Type B pancreatic cell (in vitro differentiated cells): ENCODE measurements at regions not wholly inside any gene's neighbourhood (a gene's known extent, or its start where the extent isn't known, plus 50 kb on each side); places are given as distances from the start of the nearest gene placed in this dataset.

Source experiments
- DNase-seq: peaks from one replicate; pipeline ENCODE4 v3.0.0; 2021; ENCODE audit warnings: mixed read lengths; ENCODE audit not compliant: unreplicated experiment; ENCODE audit errors: extremely low spot score
- H3K27ac Mint-ChIP-seq: 2 replicates; pipeline ENCODE4 v1.8.0; 2021; ENCODE audit warnings: mild to moderate bottlenecking, mixed read lengths
- H3K27me3 Mint-ChIP-seq: 2 replicates; pipeline ENCODE4 v1.8.0; 2021; ENCODE audit warnings: mixed read lengths
- H3K36me3 Mint-ChIP-seq: 2 replicates; pipeline ENCODE4 v1.8.0; 2021; ENCODE audit warnings: mixed read lengths
- H3K4me1 Mint-ChIP-seq: one replicate; pipeline ENCODE4 v1.8.0; 2021; ENCODE audit warnings: mixed read lengths; ENCODE audit not compliant: unreplicated experiment
- H3K4me3 Mint-ChIP-seq: 2 replicates; pipeline ENCODE4 v1.8.0; 2021; ENCODE audit warnings: mild to moderate bottlenecking, mixed read lengths
- H3K9me3 Mint-ChIP-seq: 2 replicates; pipeline ENCODE4 v1.8.0; 2021; ENCODE audit warnings: mixed read lengths
- TF ChIP-seq, protein P1 (sequence below): fragments of 200-600 bp; sonication (generic); conservative IDR thresholded peaks from 2 replicates; pipeline ENCODE4 v1.5.0; 2021; ENCODE audit warnings: antibody characterized with exemption, mild to moderate bottlenecking

DNA sequence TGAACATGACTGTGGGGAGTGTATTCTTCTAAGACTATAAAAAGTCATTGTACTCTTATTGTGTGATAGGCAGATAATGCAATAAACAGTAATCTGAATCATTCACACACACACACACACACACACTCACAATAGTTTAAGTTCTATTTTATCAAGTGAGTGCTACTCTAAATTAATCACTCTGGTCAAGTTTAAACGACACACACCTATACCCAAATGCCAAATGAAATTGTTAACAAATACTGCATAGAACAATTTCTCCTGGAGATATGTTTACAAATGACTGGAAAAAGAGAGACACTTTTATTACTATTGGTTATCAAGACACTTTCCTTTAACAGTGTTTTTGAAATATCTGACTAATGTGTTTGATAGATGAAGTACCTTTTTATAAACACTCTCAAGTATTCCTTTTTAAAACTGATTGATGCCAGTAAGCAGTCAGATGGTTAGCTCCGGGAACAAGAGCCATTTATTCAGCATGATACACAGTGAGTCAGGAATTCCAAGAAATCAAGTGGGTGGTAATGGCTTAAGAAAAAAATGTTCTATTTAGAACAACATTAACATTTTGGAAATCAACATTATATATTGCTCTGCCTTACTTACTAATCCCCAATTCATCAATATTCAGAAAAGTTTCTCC lies 521.6 kb upstream of the ST8SIA4 start:
- Mint-ChIP-seq H3K27ac (no peak overlapping the region), H3K4me1 (no peaks in the 10 kb centered on the region), H3K36me3 (no peaks in the 10 kb centered on the region), H3K4me3 (no peak overlapping the region), H3K27me3 (no peaks in the 10 kb centered on the region), H3K9me3 (no peaks in the 10 kb centered on the region)
- DNase-seq = no peak
- TF ChIP-seq, protein P1, sequence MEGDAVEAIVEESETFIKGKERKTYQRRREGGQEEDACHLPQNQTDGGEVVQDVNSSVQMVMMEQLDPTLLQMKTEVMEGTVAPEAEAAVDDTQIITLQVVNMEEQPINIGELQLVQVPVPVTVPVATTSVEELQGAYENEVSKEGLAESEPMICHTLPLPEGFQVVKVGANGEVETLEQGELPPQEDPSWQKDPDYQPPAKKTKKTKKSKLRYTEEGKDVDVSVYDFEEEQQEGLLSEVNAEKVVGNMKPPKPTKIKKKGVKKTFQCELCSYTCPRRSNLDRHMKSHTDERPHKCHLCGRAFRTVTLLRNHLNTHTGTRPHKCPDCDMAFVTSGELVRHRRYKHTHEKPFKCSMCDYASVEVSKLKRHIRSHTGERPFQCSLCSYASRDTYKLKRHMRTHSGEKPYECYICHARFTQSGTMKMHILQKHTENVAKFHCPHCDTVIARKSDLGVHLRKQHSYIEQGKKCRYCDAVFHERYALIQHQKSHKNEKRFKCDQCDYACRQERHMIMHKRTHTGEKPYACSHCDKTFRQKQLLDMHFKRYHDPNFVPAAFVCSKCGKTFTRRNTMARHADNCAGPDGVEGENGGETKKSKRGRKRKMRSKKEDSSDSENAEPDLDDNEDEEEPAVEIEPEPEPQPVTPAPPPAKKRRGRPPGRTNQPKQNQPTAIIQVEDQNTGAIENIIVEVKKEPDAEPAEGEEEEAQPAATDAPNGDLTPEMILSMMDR = no peak

DNA sequence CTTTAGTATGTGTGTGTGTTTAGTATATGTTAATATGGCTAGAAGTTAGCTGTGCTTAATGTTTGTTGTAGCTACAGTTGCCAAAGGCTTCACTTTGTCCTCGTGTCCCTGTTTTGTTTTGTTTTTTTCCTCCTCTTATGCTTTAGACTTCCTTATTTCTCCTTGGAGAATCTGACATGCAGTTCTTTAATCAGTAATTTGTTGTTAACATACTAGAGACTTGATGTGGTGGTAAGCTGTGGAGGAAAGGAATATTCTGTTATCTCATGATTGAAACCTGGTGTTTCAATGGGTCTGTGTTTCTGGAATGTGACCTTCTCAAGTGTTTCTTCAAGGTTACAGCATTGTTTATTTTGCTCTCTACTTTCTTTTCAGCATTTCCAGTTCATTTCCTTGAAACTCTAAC lies 515.6 kb upstream of the ST8SIA4 start:
- TF ChIP-seq, protein P1 = no peak
- H3K27ac Mint-ChIP-seq = peak overlapping the region; percentile 6
- no peak for DNase-seq
- H3K27me3 Mint-ChIP-seq = no peaks in the 10 kb centered on the region
- H3K36me3 Mint-ChIP-seq = no peaks in the 10 kb centered on the region
- H3K9me3 Mint-ChIP-seq = no peaks in the 10 kb centered on the region
- no peak overlapping the region for H3K4me3 Mint-ChIP-seq
- no peaks in the 10 kb centered on the region for H3K4me1 Mint-ChIP-seq

DNA sequence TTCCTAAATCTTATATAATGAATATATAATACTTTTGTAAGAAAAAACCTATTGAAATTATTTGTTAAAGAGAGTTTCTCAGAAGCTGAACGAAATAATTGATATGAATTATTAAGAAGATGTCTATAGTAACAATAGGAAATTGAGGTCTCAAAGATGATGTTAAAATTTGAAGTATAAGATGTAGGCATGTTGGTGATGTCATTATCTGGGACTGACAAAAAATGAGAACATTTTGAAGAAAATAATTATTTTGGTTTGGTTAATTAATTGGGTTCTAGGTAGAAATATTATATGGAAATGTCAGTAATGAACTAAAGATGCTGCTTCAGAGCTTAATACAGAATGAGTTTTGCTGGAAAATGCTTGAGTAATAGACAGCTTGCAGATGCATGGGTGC lies 501.4 kb upstream of the ST8SIA4 start:
- TF ChIP-seq, protein P1 = no peak
- H3K4me1 Mint-ChIP-seq = no peaks in the 10 kb centered on the region
- no peak for DNase-seq
- no peak overlapping the region for H3K4me3 Mint-ChIP-seq
- H3K9me3 Mint-ChIP-seq = no peaks in the 10 kb centered on the region
- no peaks in the 10 kb centered on the region for H3K27me3 Mint-ChIP-seq
- H3K27ac Mint-ChIP-seq = no peak overlapping the region
- no peaks in the 10 kb centered on the region for H3K36me3 Mint-ChIP-seq

DNA sequence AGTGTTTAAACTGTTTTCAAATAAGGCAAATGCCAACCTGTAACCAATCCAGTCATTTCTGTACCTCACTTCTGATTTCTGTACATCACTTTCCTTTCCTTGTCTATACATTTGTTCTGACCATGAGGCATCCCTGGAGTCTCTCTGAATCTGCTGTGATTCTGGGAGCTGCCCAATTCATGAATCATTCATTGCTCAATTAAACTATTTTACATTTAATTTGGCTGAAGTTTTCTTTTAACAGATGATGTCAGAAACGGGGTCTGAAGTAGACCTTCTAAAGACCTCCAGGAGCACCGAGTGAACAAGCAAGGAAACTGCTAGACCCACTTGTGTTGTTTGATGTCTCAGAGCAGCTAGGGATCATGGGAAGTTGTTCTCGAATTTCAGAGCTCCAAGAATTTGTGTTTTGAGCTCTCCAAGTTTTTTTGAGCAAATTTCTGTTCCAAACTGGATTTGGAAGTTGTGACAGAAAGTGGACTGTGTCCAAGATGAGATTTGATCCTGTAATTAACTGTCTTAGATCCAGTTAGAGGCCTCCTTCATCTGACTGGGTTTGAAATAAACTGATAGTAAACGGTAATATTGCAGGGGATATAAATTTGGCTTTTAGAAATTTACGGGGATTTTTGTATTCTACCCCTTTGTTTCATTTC lies 490.8 kb upstream of the ST8SIA4 start:
- Mint-ChIP-seq H3K9me3 (peaks cover 4% of the 10 kb centered on the region), H3K27me3 (no peaks in the 10 kb centered on the region), H3K27ac (no peak overlapping the region), H3K4me1 (peaks cover 3% of the 10 kb centered on the region), H3K36me3 (no peaks in the 10 kb centered on the region), H3K4me3 (no peak overlapping the region)
- TF ChIP-seq, protein P1 = no peak
- DNase-seq = no peak

DNA sequence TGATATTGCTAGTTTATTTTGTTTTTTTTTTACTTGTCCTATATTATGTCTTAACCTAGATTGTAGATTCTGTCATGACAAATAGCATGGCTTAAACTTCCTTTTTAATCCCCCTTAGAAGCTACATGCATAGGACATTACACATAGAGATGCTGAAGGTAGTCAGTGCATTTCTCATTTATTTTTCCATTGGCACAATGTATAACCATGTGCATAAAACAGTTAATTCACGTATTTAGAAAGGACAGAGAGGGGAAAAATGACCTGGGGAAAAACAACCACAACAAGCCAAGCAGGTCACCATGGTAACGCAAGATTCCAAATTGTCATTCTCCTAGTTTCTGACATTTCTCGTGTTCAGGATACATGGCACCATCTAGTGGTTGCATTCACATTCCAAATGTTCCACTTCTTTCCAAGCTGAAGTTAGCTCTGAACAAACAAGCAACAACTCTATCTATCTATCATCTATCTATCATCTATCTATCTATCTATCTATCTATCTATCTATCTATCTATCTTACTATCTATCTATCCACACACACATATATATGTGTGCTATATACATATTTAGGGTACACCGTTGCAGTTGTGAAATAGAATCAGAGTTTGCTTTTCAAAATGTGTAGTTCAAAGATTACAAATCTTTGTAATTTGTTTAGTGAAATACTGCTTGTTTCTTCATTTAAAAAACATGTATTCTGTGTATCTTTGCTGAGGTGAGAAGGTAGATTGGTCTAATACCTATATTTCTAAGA lies 487.2 kb upstream of the ST8SIA4 start:
- Mint-ChIP-seq H3K9me3 (no peaks in the 10 kb centered on the region), H3K27me3 (no peaks in the 10 kb centered on the region), H3K4me1 (peaks cover 3% of the 10 kb centered on the region), H3K36me3 (no peaks in the 10 kb centered on the region), H3K27ac (no peak overlapping the region), H3K4me3 (no peak overlapping the region)
- DNase-seq = no peak
- TF ChIP-seq, protein P1 = peak; percentile 87
